ENCODE measurements at regions not wholly inside any gene's neighbourhood (a gene's known extent, or its start where the extent isn't known, plus 50 kb on each side); places are given as distances from the start of the nearest gene placed in this dataset.
"Not testable (repeated sequence)": the region's sequence is repeated elsewhere in the genome, so short reads cannot be mapped to it uniquely, and the experiment has no call there.

- Histone ChIP-seq H3K4me3 (no peak overlapping the region), H3K27me3 (no peaks in the 10 kb centered on the region), H3K4me1 (no peaks in the 10 kb centered on the region), H4K20me1 (no peaks in the 10 kb centered on the region), H3K36me3 (no peaks in the 10 kb centered on the region), H3K9me3 (no peaks in the 10 kb centered on the region), H3K9ac (no peak overlapping the region), H3K4me2 (no peak overlapping the region), H3K27ac (no peak overlapping the region)
- no peak for TF ChIP-seq Cebpa-rat (IDR thresholded peaks at IDR 0.05)
Observed at GRCh38 chr4:54586320-54586955, 71.3 kb upstream of the KIT start.

GRCh38 chr4:54587107-54587891 is 70.5 kb upstream of the KIT start:
- Histone ChIP-seq H3K27me3 (no peaks in the 10 kb centered on the region), H3K4me3 (no peak overlapping the region), H3K4me2 (no peak overlapping the region), H3K36me3 (no peaks in the 10 kb centered on the region), H3K27ac (no peak overlapping the region), H3K4me1 (no peaks in the 10 kb centered on the region), H4K20me1 (no peaks in the 10 kb centered on the region), H3K9me3 (no peaks in the 10 kb centered on the region), H3K9ac (no peak overlapping the region)
- TF ChIP-seq Cebpa-rat (IDR thresholded peaks at IDR 0.05): no peak

DNA sequence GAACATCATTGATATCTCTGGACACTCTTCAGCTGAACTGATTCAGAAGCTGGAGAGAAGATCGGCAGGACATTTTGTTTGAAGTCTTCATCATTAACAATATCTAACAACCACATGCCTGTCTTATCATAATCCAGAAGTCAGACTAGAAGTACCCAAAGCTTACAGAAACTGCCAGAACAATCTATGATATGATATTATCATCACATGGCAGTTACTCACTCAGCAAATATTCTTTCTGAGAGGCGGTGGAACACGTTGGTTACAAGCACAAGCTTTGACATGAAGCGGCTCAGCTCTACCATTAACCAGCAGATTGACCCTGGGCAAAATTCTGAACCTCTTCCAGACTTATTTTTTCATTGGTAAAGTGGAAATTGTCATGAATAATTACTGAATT is 69.4 kb upstream of the KIT start:
- no peaks in the 10 kb centered on the region for H3K9me3 ChIP-seq
- no peak overlapping the region for H3K4me3 ChIP-seq
- no peaks in the 10 kb centered on the region for H3K36me3 ChIP-seq
- no peaks in the 10 kb centered on the region for H3K27me3 ChIP-seq
- no peak overlapping the region for H3K27ac ChIP-seq
- no peaks in the 10 kb centered on the region for H3K4me1 ChIP-seq
- H3K9ac ChIP-seq: no peak overlapping the region
- no peak overlapping the region for H3K4me2 ChIP-seq
- no peak for TF ChIP-seq Cebpa-rat (IDR thresholded peaks at IDR 0.05)
- H4K20me1 ChIP-seq: no peaks in the 10 kb centered on the region

DNA sequence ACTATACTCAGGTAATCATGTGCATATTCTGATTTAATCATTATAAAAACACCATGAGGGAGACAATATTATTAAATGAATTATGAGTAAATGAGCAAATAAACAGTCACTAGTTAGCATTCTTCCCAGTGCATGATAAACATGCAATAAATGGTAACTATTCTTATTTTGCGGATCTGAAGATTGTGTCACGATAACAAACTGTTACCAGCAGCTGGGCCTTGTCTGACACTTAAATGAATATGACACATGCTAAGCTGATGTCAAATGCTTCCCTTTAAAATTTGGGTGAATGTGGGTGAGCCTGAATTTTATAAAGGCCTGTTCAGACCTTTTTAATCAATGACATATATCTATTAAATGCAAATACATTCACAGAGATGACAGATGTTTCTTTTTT is 68.2 kb upstream of the KIT start:
- Histone ChIP-seq H3K9me3 (no peaks in the 10 kb centered on the region), H3K27ac (no peak overlapping the region), H3K27me3 (no peaks in the 10 kb centered on the region), H3K4me3 (no peak overlapping the region), H3K4me2 (no peak overlapping the region), H3K9ac (no peak overlapping the region), H4K20me1 (no peaks in the 10 kb centered on the region), H3K36me3 (no peaks in the 10 kb centered on the region), H3K4me1 (no peaks in the 10 kb centered on the region)
- no peak for TF ChIP-seq Cebpa-rat (IDR thresholded peaks at IDR 0.05)

DNA sequence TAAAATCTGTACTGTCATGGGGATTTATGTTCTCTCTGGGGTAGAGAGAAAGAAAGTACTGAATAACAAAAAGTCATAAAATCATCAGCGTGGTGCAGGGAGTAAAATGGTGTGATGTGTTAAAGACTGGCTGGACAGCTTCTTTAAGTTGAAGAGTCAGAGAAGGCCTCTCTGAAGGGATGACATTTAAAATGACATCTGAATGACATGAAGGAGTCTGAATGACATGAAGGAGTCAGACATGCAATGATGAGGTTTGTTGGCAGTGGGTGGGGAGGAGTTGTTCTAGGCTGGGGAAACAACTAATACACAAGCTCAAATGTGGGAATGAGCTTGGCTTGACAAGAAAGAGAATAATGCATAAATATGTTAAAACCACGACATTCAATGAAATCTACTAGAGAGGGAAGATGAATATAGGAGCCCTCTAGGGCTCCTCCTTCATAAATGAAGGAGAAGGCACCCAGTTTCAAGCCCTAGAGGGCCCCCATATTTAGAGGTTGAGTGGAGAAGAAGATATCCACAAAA is 63.9 kb upstream of the KIT start:
- H3K36me3 ChIP-seq: no peaks in the 10 kb centered on the region
- H3K27ac ChIP-seq: no peak overlapping the region
- H4K20me1 ChIP-seq: no peaks in the 10 kb centered on the region
- no peak overlapping the region for H3K4me3 ChIP-seq
- H3K9ac ChIP-seq: no peak overlapping the region
- H3K4me1 ChIP-seq: no peaks in the 10 kb centered on the region
- H3K27me3 ChIP-seq: no peaks in the 10 kb centered on the region
- H3K4me2 ChIP-seq: no peak overlapping the region
- no peak for TF ChIP-seq Cebpa-rat (IDR thresholded peaks at IDR 0.05)
- no peaks in the 10 kb centered on the region; the same call in 1 of the 2 replicates for H3K9me3 ChIP-seq

GRCh38 chr4:54596201-54596600 is 61.6 kb upstream of the KIT start:
- Histone ChIP-seq H3K4me2 (no peak overlapping the region), H3K27ac (no peak overlapping the region), H3K4me1 (no peaks in the 10 kb centered on the region), H3K4me3 (no peak overlapping the region), H3K9ac (no peak overlapping the region), H4K20me1 (no peaks in the 10 kb centered on the region), H3K27me3 (no peaks in the 10 kb centered on the region), H3K36me3 (no peaks in the 10 kb centered on the region), H3K9me3 (no peaks in the 10 kb centered on the region; the same call in 1 of the 2 replicates)
- no peak for TF ChIP-seq Cebpa-rat (IDR thresholded peaks at IDR 0.05)

- not testable (repeated sequence) for H3K27me3 ChIP-seq, H4K20me1 ChIP-seq, H3K9ac ChIP-seq, H3K27ac ChIP-seq, H3K36me3 ChIP-seq, H3K9me3 ChIP-seq, H3K4me3 ChIP-seq, H3K4me2 ChIP-seq, H3K4me1 ChIP-seq
Observed at GRCh38 chr4:54597678-54598077, 60.1 kb upstream of the KIT start.

- not testable (repeated sequence) for H3K9ac ChIP-seq, H3K9me3 ChIP-seq, H3K27ac ChIP-seq, H4K20me1 ChIP-seq, H3K4me2 ChIP-seq, H3K36me3 ChIP-seq, H3K27me3 ChIP-seq, H3K4me3 ChIP-seq, H3K4me1 ChIP-seq
Observed at GRCh38 chr4:54602175-54602574, 55.6 kb upstream of the KIT start.

DNA sequence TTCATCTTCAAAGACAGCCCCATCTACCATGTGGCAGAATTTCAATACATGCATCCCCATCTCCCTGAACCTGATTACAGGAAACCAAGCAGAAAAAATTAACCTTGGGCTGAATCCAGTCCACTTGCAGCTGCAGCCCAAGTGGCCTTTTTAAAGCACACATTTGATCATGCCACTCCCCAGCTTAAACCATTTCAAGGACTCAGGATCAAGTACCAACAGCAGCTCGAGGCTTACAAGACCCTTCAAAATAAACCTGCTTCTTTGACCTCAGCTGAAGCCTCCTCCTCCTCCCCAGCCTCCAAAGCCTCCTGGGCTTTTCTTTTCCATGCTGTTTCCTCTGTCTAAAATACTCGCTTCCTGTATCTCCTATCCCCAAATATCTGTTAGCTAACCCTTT is 50.7 kb upstream of the KIT start:
- no peak overlapping the region for H3K27ac ChIP-seq
- H3K4me2 ChIP-seq: no peak overlapping the region
- no peaks in the 10 kb centered on the region for H3K36me3 ChIP-seq
- no peak overlapping the region for H3K4me3 ChIP-seq
- H3K4me1 ChIP-seq: no peaks in the 10 kb centered on the region
- H3K27me3 ChIP-seq: no peaks in the 10 kb centered on the region
- no peaks in the 10 kb centered on the region for H4K20me1 ChIP-seq
- H3K9me3 ChIP-seq: no peaks in the 10 kb centered on the region
- TF ChIP-seq Cebpa-rat (IDR thresholded peaks at IDR 0.05): no peak
- H3K9ac ChIP-seq: no peak overlapping the region

DNA sequence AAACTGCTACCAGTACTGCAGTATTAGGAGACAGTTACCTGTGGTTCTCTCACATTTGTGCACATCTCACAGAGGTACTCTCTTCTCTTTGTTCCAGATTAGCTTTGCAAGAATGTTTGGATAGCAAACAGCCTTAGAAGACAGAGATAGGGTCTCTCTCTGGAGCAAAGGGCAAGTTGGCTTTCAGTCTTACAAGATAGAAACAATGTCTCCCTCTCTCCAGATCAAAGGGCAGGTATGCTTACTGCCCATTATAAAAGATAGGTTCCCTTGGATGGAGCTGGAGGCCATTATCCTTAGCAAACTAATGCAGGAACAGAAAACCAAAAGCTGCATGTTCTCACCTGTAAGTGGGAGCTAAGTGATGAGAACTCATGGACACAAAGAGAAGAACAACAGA is 50.2 kb upstream of the KIT start:
- H4K20me1 ChIP-seq: no peaks in the 10 kb centered on the region
- no peak overlapping the region for H3K9ac ChIP-seq
- H3K27ac ChIP-seq: no peak overlapping the region
- no peaks in the 10 kb centered on the region for H3K27me3 ChIP-seq
- no peak overlapping the region for H3K4me3 ChIP-seq
- no peaks in the 10 kb centered on the region for H3K4me1 ChIP-seq
- no peak for TF ChIP-seq Cebpa-rat (IDR thresholded peaks at IDR 0.05)
- no peaks in the 10 kb centered on the region for H3K36me3 ChIP-seq
- H3K9me3 ChIP-seq: no peaks in the 10 kb centered on the region
- H3K4me2 ChIP-seq: no peak overlapping the region
